ENCODE measurements at regions not wholly inside any gene's neighbourhood (a gene's known extent, or its start where the extent isn't known, plus 50 kb on each side); places are given as distances from the start of the nearest gene placed in this dataset.
"Not testable (repeated sequence)": the region's sequence is repeated elsewhere in the genome, so short reads cannot be mapped to it uniquely, and the experiment has no call there.

DNA sequence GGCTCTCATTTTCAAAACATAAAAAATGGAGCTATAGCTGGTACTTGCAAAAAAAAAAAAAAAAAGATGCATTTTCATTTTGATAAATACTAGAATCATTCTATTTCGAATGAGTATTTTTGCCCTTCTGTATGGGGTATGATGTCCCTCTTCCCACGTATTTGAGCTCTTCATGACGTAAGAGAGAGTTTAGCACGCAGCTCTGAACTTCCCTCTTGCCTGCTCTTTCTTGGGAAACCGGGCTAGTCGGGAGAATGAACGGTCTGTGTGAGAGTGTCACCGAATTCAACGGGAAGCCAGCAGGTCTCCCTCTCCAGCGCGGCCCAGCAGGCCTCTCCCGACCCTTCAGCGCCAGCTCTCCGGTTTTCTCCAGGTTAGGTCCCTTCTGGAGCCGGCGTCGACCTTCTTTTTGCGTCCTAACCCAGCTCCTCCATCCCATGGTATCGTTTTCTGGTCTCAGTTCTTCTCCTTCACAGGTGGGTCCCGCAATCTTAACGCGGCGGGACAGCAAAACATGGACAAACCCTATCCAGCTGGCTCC lies 159.2 kb upstream of the PITRM1 start:
- no peak for DNase-seq (ENCODE audit: extremely low read depth, low read depth)

DNA sequence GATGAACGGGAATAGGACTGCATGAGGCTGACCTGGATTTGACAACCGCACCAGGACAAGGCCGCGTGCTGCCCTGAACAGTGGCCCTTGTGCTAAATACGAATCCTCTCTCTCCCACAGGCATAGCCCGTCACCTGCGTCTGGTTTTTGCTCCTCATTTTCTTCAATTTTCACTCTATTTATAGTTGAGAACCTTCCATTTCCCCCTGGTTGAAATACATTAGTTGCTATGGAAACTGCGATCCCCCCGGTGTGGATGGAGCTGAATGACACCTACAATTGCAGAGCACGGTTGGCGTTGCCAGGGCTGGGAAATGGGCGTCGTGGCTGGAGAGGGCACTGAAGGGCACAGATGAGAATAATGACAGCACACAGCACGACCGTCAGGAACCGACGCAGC lies 158.6 kb upstream of the PITRM1 start:
- DNase-seq (ENCODE audit: extremely low read depth, low read depth) = no peak

DNA sequence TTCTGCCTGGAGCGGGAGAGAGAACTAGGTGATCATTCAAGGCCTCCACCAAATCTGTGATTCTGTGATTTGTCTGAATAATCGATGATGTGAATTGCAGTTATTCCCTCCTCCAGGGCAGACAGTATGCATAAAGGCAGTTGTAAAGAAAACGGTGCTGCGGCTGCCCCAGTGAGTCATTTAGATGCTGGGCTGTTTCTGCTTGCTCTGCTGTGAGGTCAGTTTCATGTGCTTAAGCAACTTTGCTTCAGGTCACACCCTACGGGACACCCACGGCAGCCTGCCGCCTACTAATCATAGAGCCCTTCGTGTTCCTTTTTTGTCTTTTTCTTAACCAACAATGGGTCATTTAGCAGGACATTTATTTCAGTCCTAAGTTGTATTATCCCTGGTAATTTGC lies 158.1 kb upstream of the PITRM1 start:
- no peak for DNase-seq (ENCODE audit: extremely low read depth, low read depth)

DNA sequence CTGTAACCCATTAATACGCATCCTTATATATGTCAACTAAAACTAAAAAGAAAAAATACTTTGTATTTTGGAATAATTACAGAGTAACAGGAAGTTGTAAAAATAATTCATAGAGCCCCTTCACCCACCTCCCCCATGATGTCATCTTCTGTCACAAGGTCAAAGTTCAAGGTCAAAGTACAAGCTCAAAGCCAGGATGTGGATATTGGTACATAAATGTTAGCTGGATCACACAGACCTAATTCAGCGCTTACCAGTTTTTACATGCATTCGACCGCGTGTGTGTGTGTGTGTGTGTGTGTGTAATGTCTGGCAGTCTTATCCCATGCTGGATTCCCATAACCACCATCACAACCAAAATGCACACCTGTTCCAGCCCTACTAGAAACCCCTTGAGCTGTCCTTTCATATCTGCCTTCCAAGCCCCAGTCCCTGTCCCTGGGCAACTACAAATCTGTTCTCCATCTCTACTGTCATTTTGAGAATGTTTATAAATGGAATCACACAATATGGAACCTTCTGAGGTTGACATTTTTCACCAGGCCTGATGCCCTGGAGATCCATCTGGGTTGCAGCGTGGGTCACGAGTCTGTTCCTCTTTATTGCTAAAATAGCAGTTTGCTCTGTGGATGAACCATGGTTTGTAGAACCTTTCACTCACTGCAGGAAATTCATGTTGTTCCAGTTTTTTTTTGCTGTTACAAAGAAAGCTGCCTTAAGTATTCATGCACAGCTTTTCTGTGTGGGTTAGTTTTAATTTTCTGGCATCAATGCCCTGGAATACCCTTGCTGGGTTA lies 153.6 kb upstream of the PITRM1 start:
- no peak for DNase-seq (ENCODE audit: extremely low read depth, low read depth)

DNA sequence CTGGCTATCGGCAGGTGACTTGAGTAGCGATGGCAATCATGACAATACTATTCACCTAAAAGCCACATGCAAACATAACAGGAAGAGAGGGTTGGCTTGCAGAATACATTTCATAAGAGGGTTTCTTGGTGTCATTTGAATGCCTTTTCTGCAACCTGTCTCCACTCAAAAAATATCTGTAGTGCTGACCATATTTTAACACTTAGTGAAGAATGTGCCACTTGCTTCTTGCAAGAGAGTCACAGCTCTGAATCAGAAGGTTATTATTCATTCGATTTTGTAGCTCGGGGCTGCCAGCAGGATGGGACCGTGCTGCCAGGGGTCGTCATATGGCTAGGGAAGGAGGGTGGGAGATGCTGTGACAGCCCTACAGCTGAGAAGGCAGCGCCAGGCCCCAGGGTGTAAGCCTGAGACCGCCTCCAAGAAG lies 152.0 kb upstream of the PITRM1 start:
- DNase-seq (ENCODE audit: extremely low read depth, low read depth) = no peak

DNA sequence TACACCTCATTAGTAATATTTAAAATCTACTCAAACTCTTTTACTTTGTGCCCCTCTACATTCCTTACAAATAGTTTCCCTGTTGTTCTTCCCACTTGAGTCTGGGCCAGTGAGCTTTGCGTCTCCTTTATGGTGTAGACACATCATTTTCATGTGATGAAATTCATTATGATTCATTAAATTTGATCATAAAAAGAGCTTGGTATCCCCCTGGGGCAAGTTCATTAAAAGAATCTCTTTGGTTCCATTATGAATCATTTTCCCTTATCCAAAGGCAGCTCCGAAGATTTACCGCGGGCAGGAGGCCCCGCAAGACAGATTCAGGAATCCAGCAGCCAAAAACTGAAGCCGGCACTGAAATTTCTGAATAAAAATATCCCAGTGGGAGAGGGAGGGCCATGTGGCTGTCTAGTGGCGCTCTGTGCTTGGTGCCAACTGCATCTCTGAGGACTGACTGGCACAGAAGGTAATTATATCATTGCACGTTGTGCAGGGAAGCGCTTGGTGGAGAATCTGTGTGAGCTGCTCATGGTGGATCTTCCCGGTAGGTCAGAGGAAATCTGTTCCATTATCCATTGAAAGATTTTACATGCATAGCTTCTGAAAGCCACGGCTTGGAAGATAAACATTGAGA lies 151.4 kb upstream of the PITRM1 start:
- no peak for DNase-seq (ENCODE audit: extremely low read depth, low read depth)

DNA sequence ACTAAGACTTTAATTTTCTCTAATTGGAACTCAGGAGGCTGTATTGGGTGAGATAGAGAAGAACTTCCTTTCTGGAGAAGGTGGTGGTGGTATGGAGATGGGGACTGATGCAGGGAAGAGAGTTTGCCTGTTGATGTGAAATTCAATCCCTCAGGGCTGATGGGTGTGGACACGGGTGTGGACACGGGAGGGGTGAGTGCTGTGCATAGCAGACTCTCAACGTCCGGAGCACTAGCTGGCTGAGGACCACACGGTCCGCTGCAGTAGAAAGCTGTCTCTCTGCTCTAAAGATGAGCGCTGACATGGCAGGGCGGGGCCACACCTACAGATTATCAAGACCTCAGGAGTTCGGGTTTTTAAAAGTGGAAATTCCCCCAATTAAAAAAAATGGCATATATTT lies 148.5 kb upstream of the PITRM1 start:
- DNase-seq (ENCODE audit: extremely low read depth, low read depth) = no peak

DNA sequence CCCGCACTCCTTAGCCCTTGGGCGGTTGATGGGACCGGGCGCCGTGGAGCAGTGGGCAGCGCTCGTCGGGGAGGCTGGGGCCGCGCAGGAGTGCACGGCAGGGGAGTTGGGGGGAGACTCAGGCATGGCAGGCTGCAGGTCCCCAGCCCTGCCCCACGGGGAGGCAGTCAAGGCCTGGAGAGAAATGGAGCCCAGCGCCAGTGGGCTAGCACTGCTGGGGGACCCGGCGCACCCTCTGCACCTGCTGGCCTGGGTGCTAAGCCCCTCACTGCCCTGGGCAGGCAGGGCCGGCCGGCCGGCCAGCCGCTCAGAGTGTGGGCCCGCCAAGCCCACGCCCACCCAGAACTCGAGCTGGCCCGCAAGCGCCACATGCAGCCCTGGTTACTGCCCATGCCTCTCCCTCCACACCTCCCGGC lies 147.2 kb upstream of the PITRM1 start:
- no peak for DNase-seq (ENCODE audit: extremely low read depth, low read depth)

DNA sequence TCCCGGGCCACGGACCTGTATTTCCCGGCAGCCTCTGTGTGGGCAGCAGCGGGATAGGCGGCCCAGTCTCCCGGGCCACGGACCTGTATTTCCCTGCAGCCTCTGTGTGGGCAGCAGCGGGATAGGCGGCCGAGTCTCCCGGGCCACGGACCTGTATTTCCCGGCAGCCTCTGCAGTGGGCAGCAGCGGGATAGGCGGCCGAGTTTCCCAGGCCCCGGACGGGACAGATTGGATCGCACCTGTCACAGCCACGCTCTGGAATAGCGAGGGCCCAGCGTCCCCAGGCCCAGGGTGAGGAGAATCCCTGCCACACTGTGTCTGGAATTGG lies 145.9 kb upstream of the PITRM1 start:
- DNase-seq (ENCODE audit: extremely low read depth, low read depth) = not testable (repeated sequence)

DNA sequence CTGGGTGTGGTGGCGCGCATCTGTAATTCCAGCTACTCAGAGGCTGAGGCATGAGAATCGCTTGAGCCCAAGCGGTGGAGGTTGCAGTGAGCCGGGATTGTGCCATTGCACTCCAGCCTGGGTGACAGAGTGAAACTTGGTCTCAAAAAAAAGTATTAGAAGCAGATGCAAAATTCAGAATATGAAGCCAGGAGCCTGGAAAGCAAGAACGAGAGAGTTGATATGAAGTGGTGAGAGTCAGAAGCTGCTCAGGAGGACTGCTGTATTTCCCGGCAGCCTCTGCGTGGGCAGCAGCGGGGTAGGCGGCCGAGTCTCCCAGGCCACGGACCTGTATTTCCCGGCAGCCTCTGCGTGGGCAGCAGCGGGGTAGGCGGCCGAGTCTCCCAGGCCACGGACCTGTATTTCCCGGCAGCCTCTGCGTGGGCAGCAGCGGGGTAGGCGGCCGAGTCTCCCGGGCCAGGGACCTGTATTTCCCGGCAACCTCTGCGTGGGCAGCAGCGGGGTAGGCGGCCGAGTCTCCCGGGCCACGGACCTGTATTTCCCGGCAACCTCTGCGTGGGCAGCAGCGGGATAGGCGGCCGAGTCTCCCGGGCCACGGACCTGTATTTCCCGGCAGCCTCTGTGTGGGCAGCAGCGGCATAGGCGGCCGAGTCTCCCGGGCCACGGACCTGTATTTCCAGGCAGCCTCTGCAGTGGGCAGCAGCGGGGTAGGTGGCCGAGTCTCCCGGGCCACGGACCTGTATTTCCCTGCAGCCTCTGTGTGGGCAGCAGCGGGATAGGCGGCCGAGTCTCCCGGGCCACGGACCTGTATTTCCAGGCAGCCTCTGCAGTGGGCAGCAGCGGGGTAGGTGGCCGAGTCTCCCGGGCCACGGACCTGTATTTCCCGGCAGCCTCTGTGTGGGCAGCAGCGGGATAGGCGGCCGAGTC lies 145.2 kb upstream of the PITRM1 start:
- not testable (repeated sequence) for DNase-seq (ENCODE audit: extremely low read depth, low read depth)

DNA sequence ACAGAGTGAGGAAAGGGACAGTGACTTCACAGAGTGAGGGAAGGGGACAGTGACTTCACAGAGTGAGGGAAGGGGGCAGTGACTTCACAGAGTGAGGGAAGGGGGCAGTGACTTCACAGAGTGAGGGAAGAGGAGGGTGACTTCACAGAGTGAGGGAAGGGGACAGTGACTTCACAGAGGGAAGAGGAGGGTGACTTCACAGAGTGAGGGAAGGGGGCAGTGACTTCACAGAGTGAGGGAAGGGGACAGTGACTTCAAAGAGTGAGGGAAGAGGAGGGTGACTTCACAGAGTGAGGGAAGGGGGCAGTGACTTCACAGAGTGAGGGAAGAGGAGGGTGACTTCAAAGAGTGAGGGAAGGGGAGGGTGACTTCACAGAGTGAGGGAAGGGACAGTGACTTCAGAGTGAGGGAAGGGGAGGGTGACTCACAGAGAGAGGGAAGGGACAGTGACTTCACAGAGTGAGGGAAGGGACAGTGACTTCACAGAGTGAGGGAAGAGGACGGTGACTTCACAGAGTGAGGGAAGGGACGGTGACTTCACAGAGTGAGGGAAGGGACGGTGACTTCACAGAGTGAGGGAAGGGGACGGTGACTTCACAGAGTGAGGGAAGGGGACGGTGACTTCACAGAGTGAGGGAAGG lies 142.0 kb upstream of the PITRM1 start:
- not testable (repeated sequence) for DNase-seq (ENCODE audit: extremely low read depth, low read depth)

DNA sequence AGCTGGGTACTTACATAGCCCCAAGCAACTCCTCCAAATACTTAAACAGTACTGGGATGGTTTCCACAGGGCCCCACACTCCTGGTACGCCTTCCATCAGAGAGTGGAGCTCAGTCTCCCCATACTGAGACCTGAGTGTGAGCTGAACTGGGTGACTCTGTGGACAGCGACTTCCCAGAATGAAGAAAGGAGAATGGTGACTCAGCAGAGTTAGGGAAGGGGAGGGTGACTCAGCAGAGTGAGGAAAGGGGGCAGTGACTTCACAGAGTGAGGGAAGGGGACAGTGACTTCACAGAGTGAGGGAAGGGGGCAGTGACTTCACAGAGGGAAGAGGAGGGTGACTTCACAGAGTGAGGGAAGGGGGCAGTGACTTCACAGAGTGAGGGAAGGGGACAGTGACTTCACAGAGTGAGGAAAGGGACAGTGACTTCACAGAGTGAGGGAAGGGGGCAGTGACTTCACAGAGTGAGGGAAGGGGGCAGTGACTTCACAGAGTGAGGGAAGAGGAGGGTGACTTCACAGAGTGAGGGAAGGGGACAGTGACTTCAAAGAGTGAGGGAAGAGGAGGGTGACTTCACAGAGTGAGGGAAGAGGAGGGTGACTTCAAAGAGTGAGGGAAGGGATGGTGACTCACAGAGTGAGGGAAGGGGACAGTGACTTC lies 141.3 kb upstream of the PITRM1 start:
- DNase-seq (ENCODE audit: extremely low read depth, low read depth) = peak; percentile 53

DNA sequence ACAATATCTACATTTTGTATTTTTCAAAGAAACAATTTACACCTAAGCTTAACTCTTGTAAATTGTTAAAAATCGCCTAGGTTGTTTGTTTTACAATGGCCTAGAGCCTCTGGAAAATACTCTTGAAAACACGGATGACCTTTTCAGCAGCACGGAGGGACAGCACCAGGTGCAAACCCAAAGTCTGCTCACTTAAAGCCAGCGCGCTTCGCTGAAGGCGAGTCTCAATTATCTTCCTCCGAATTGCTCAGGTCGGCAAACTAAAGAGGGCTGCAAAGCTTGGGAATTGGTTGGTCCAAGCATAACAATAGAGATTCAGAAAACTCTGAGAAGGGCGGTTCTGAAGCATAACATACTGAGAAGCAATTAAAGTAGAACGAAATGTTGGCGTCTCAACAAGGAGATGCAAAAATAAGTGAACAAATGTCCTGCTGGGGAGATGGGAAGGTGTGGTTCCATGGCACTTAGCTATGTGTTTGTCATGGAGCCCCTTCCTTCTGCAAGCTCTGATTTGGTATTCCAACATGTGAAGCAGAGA lies 139.9 kb upstream of the PITRM1 start:
- no peak for DNase-seq (ENCODE audit: extremely low read depth, low read depth)

DNA sequence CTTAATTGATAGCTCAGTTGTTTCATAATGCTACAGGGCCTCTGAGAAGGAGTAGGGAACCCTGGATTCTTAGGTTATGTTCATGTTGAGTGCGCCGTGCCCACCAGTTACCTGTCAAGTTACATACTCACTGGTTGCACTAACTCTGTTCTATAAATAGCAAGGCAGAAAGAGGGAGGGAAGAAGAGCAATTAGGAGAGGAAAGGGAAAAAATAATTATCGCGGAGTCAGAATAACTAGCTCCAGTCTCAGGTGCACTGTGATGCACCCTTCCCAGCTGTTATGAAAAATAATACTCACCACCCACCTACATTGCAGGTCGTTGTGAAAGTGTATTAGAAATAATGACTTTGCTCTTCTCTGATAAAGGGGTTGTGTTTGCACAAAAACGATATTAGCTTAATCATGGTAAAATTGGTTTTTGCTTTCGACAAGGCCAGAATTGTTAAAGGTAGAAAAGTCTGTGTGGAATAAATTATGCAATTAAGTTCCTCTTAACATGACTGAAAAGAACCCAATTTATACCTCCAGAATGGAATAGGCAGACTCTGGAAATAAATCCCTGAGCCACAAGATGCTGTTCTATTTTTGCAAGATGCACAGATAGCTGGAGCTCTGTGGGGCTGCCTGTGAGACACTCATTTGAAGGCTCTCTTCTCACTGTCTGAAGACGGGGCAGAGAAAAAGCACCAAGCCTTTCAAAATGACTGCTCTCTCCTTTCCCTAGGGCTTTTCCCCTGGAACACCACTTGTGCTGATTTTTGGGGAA lies 137.6 kb upstream of the PITRM1 start:
- no peak for DNase-seq (ENCODE audit: extremely low read depth, low read depth)

DNA sequence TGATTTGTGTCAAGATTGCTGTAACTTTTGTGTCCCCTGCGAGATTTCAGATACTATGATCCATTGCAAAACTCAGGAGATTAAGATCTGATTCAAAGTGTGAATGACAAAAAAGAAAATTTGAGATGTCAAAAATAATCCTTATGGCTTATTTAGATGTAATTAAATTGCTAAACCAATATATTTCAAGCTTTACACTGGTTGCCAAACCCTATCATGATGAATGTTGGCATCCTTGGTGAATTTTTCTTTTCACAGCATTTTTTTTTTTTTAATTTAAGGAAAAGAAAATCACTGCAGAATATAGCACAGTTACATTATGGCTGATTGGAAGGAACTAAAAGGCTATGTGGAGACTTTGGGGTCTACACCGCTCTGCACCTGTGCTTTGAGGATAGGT lies 133.5 kb upstream of the PITRM1 start:
- no peak for DNase-seq (ENCODE audit: extremely low read depth, low read depth)

DNA sequence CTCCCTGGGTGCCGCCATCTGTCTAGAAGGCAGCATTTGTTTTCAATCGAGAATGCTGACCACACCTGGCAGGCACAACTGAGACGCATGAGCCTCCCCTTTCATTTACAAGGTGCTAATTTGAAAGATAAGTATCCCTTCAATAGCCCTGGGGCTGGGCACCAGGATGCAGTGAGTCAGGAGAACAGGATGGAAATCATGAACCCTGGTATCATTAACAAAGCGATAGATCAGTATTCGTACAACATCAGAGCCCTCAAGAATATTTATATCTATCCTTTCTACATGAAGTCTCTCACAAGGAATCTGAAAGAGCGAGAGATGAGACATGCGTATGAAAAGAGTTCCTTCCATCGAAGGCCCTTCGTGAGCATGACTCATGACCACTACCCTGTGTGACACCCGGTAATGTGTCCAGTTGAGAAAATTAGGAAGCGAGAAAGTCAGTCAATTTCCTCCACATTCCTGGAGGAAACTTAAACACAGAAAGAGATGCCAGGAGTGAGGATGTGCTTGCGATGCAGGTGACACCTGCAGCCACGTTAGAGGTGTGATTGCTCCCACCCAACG lies 123.1 kb upstream of the PITRM1 start:
- DNase-seq (ENCODE audit: extremely low read depth, low read depth) = no peak

DNA sequence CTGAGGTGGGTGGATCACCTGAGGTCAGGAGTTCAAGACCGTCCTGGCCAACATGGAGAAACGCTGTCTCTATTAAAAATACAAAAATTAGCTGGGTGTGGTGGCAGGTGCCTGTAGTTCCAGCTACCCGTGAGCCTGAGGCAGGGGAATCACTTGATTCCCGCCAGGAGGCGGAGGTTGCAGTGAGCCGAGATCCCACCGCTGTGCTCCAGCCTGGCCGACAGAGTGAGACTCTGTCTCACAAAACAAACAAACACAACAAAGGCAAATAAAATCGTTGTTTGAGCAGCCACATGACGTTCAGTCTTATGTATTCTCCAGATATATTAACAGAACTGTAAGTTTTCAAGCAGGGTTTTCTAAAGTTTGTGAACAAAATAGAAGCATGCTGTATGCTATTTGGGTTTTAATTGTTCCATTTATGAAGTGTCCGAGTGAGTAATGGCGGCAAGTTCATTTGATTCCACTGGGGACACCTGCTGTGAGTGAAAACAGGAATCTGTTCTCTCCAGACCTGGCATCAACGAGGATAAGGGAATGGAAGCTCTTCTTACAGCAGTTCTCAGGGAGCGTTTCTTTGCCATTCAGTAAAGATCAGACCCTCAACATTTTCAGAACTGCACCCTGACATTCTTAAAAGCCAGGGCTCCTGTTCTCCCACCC lies 122.5 kb upstream of the PITRM1 start:
- DNase-seq (ENCODE audit: extremely low read depth, low read depth) = no peak
